ENCODE measurements at regions not wholly inside any gene's neighbourhood (a gene's known extent, or its start where the extent isn't known, plus 50 kb on each side); places are given as distances from the start of the nearest gene placed in this dataset.
A peak's percentile ranks its signal among the peaks of the same experiment; 100 is the strongest.

DNA sequence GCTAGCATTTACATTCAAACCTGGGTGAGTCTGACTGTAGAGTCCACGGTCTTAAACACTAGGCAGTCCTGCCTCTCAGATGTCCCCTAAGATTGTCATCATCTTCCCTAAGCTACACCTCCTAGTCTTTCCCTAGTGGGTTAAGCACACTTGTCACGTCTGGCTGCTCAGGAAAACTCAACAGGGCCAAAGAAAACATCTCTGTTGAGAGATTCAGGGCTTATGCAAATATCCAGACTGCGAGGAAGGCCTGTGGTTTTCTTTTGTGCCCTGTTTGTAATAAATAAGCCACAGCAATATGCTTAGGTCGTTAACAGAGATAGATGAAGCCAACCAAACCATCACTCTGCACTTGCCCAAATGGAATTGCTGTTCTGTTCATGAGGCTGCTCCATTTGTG, 472.6 kb upstream of the DEPDC1 start:
- Histone ChIP-seq H3K9me3 (no peaks in the 10 kb centered on the region), H3K4me3 (no peak overlapping the region), H3K36me3 (no peaks in the 10 kb centered on the region), H3K27ac (no peak overlapping the region), H3K27me3 (no peaks in the 10 kb centered on the region), H3K4me1 (peaks cover 0 to 5% (median 0%) of the 10 kb centered on the region in 4 donors)
- DNase-seq, result no peak
- no peak for TF ChIP-seq EP300 (IDR thresholded peaks at IDR 0.05)
- TF ChIP-seq POLR2AphosphoS5 (IDR thresholded peaks at IDR 0.05), result no peak
- TF ChIP-seq POLR2A (IDR thresholded peaks at IDR 0.05), result no peak
- TF ChIP-seq, protein P1, sequence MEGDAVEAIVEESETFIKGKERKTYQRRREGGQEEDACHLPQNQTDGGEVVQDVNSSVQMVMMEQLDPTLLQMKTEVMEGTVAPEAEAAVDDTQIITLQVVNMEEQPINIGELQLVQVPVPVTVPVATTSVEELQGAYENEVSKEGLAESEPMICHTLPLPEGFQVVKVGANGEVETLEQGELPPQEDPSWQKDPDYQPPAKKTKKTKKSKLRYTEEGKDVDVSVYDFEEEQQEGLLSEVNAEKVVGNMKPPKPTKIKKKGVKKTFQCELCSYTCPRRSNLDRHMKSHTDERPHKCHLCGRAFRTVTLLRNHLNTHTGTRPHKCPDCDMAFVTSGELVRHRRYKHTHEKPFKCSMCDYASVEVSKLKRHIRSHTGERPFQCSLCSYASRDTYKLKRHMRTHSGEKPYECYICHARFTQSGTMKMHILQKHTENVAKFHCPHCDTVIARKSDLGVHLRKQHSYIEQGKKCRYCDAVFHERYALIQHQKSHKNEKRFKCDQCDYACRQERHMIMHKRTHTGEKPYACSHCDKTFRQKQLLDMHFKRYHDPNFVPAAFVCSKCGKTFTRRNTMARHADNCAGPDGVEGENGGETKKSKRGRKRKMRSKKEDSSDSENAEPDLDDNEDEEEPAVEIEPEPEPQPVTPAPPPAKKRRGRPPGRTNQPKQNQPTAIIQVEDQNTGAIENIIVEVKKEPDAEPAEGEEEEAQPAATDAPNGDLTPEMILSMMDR (IDR thresholded peaks at IDR 0.05), result no peak
- whole genome bisulfite sequencing, 2 donors, result 31 to 57% methylated on average over 4 of the region's 4 CpGs
- intact Hi-C loops (cut with DNase I), result no loop called here

DNA sequence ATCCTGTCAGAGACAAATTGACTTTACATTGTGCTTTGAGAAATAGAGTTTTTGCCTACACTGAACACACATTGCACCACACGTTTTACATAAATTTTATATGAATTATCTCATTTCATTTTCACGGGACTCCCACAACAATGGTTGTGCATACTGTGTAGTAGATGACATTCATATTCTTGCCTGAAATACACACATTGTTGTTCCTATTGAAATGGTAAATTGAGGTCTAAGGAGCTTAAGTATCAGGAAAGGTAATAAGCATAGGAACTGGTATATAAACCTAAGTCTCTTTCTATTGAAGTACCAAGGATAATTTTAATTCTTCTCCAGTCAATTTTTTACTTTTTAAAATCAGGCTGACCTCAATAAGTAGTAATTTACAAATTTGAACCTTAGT, 473.7 kb upstream of the DEPDC1 start:
- no peak for DNase-seq
- 68 to 84% methylated on average over 2 of the region's 2 CpGs for WGBS, 2 donors
- no peaks in the 10 kb centered on the region for H3K36me3 ChIP-seq
- H3K9me3 ChIP-seq, result no peaks in the 10 kb centered on the region
- no peaks in the 10 kb centered on the region for H3K27me3 ChIP-seq
- H3K27ac ChIP-seq, result no peak overlapping the region
- TF ChIP-seq EP300 (IDR thresholded peaks at IDR 0.05), result no peak
- TF ChIP-seq, protein P1 (IDR thresholded peaks at IDR 0.05), result no peak
- no peak for TF ChIP-seq POLR2AphosphoS5 (IDR thresholded peaks at IDR 0.05)
- no peak for TF ChIP-seq POLR2A (IDR thresholded peaks at IDR 0.05)
- peaks cover 0 to 15% (median 5%) of the 10 kb centered on the region in 4 donors for H3K4me1 ChIP-seq
- H3K4me3 ChIP-seq, result no peak overlapping the region
- intact Hi-C loops (cut with DNase I), result no loop called here

DNA sequence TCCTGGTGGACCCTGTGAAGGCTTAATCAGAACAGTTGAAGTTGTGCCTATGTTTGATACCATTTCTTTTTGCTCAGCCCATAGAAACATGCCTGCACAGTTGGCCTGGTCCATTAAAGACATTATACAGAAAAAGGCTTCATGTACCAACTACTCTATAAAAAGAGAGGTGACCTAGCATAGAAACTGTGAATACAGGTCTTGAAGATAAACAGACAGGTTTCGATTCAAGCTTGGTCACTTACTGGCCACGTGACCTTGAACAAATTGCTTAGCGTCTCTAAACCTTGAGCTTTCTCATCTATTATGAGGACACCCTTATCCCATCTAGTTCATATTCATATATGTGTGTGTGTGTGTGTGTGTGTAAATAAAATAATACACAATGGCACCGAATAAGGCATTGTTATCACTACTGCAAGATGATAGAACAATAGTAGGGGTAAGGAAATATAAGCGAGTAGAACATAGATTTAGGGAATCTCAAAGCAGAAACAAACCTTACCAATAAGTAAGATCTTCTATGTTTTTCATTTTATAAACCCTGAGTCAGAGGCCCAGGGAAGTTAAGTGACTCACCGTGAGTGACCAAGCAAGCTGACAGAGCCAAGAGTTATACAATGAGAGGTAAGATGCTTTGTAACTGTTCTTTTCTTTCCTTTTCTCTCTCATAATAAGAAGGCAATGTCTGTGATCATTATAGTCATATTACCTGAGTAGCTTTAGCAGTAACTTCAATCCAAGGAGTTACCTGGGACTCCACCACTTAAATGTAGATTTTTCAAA, 476.8 kb upstream of the DEPDC1 start:
- peaks cover 0 to 26% (median 9%) of the 10 kb centered on the region in 4 donors for H3K4me1 ChIP-seq
- H3K27me3 ChIP-seq, result no peaks in the 10 kb centered on the region
- no peak overlapping the region for H3K4me3 ChIP-seq
- peak overlapping the region in 1 of 4 donors; percentile 60 for H3K27ac ChIP-seq
- no peaks in the 10 kb centered on the region for H3K9me3 ChIP-seq
- TF ChIP-seq POLR2A (IDR thresholded peaks at IDR 0.05), result no peak
- TF ChIP-seq, protein P1 (IDR thresholded peaks at IDR 0.05), result no peak
- TF ChIP-seq POLR2AphosphoS5 (IDR thresholded peaks at IDR 0.05), result no peak
- TF ChIP-seq EP300 (IDR thresholded peaks at IDR 0.05), result no peak
- no peaks in the 10 kb centered on the region for H3K36me3 ChIP-seq
- WGBS, 2 donors, result 79 to 86% methylated on average over 6 of the region's 6 CpGs
- intact Hi-C loops (cut with DNase I), result no loop called here
- no peak for DNase-seq

DNA sequence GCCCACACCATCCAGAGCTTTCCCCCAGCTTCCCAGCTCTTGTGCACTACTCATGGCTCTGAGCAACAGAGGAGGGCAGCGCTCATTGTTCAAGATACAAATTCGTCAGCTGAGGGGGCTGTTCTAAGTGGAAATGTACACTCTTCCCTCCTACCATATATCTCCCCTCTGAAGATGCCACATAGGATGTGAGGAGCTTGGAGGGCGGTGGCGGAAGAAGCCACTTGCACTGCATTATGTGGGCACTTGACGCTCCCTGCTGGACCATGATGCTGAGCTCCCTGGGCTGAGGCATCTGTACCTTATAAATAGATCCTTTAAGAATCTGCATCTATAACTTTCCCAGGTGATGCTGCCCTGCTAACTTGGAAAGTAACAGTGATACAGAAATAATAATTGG, 477.6 kb upstream of the DEPDC1 start:
- TF ChIP-seq EP300 (IDR thresholded peaks at IDR 0.05), result no peak
- TF ChIP-seq, protein P1 (IDR thresholded peaks at IDR 0.05), result no peak
- intact Hi-C loops (cut with DNase I), result no loop called here
- Histone ChIP-seq H3K27ac (peak overlapping the region in 1 of 4 donors; percentile 60), H3K4me3 (no peak overlapping the region), H3K27me3 (no peaks in the 10 kb centered on the region), H3K4me1 (peaks cover 0 to 26% (median 9%) of the 10 kb centered on the region in 4 donors), H3K9me3 (no peaks in the 10 kb centered on the region), H3K36me3 (no peaks in the 10 kb centered on the region)
- WGBS, 2 donors, result 82 to 87% methylated on average over 5 of the region's 5 CpGs
- DNase-seq, result no peak

All from sigmoid colon (tissue), 6 donors.